HEK293 (cell line): ENCODE measurements at regions not wholly inside any gene's neighbourhood (a gene's known extent, or its start where the extent isn't known, plus 50 kb on each side); places are given as distances from the start of the nearest gene placed in this dataset.

Source experiments
- CTCF ChIA-PET: fragments of 350-600 bp; formaldehyde crosslinking; extraction: SDS; loops from one replicate; lab custom pipeline; 2021; ENCODE audit warnings: antibody characterized with exemption; lab: Yijun Ruan, JAX
- POLR2A ChIA-PET: fragments of 300-600 bp; formaldehyde crosslinking; extraction: SDS; loops from one replicate; lab custom pipeline; 2020; ENCODE audit warnings: antibody characterized with exemption, inconsistent platforms; lab: Yijun Ruan, JAX
- H3K27ac ChIP-seq: fragments of 200-500 bp; sonication (Bioruptor generic); 2 replicates; pipeline ENCODE4 v1.5.1; 2014; ENCODE audit warnings: low read depth, low read length, control low read depth, inconsistent platforms; ENCODE audit errors: extremely low read depth
- H3K36me3 ChIP-seq, 2 experiments: fragments of 200-500 bp in 1 of 2; sonication (Bioruptor generic) in 1 of 2; 1 replicate in 1 of 2; 2 replicates in 1 of 2; pipeline ENCODE4 v1.5.1; 2014 to 2017; ENCODE audit warnings: inconsistent platforms in 2 of 2, low read length in 2 of 2; ENCODE audit not compliant: control insufficient read depth in 2 of 2, insufficient read depth in 1 of 2
- H3K4me1 ChIP-seq: fragments of 200-500 bp; sonication (Bioruptor generic); 2 replicates; pipeline ENCODE4 v1.5.1; 2014; ENCODE audit warnings: mild to moderate bottlenecking, low read length, inconsistent platforms; ENCODE audit not compliant: control insufficient read depth, insufficient read depth
- H3K4me3 ChIP-seq: 2 replicates; pipeline ENCODE4 v1.5.1; 2011; ENCODE audit warnings: low read depth, mild to moderate bottlenecking, control low read depth, low read length, moderate library complexity
- H3K9me3 ChIP-seq: fragments of 200-500 bp; sonication (Bioruptor generic); 2 replicates; pipeline ENCODE4 v1.5.1; 2014; ENCODE audit warnings: low read depth, low read length, inconsistent platforms; ENCODE audit not compliant: control insufficient read depth, insufficient read depth
- YY2 ChIP-seq: fragments of 450-650 bp; formaldehyde crosslinking; IDR thresholded peaks from 2 replicates; pipeline ENCODE4 v1.5.1; 2016; ENCODE audit warnings: missing biosample characterization, missing genetic modification characterization
- ZBTB17 ChIP-seq: fragments of 450-650 bp; formaldehyde crosslinking; IDR thresholded peaks from 2 replicates; pipeline ENCODE4 v1.5.1; 2016; ENCODE audit warnings: missing biosample characterization, missing genetic modification characterization
- ZEB2 ChIP-seq: fragments of 450-650 bp; formaldehyde crosslinking; IDR thresholded peaks from 2 replicates; pipeline ENCODE4 v1.5.1; 2016; ENCODE audit warnings: missing biosample characterization, missing genetic modification characterization
- ZNF2 ChIP-seq: fragments of 450-650 bp; formaldehyde crosslinking; IDR thresholded peaks from 2 replicates; pipeline ENCODE4 v1.5.1; 2016; ENCODE audit warnings: missing biosample characterization, missing genetic modification characterization
- ZNF214 ChIP-seq: fragments of 450-650 bp; formaldehyde crosslinking; IDR thresholded peaks from 2 replicates; pipeline ENCODE4 v1.5.1; 2017; ENCODE audit warnings: missing biosample characterization, mild to moderate bottlenecking, missing genetic modification characterization, borderline replicate concordance
- ZNF341 ChIP-seq: fragments of 450-650 bp; formaldehyde crosslinking; IDR thresholded peaks from 2 replicates; pipeline ENCODE4; 2016; ENCODE audit warnings: low read depth, missing biosample characterization, missing genetic modification characterization
- ZNF394 ChIP-seq: fragments of 450-650 bp; formaldehyde crosslinking; IDR thresholded peaks from 2 replicates; pipeline ENCODE4 v1.5.1; 2016; ENCODE audit warnings: missing biosample characterization, missing genetic modification characterization, mild to moderate bottlenecking, moderate library complexity, borderline replicate concordance
- ZNF404 ChIP-seq: fragments of 450-650 bp; formaldehyde crosslinking; IDR thresholded peaks from 2 replicates; pipeline ENCODE4 v1.5.1; 2017; ENCODE audit warnings: missing biosample characterization, missing genetic modification characterization
- ZNF501 ChIP-seq: fragments of 450-650 bp; formaldehyde crosslinking; IDR thresholded peaks from 2 replicates; pipeline ENCODE4 v1.5.1; 2016; ENCODE audit warnings: missing biosample characterization, missing genetic modification characterization
- ZNF561 ChIP-seq: fragments of 450-650 bp; IDR thresholded peaks from 2 replicates; pipeline ENCODE4 v1.5.1; 2018; ENCODE audit warnings: missing biosample characterization, missing genetic modification characterization, borderline replicate concordance
- ZNF596 ChIP-seq: fragments of 450-650 bp; IDR thresholded peaks from 2 replicates; pipeline ENCODE4 v1.5.0; 2018; ENCODE audit warnings: missing biosample characterization, mild to moderate bottlenecking, missing genetic modification characterization, moderate library complexity
- ZNF654 ChIP-seq: fragments of 450-650 bp; formaldehyde crosslinking; IDR thresholded peaks from 2 replicates; pipeline ENCODE4 v1.5.1; 2016; ENCODE audit warnings: low read depth, missing biosample characterization, missing genetic modification characterization
- ZNF677 ChIP-seq: fragments of 450-650 bp; IDR thresholded peaks from 2 replicates; pipeline ENCODE4 v1.5.0; 2018; ENCODE audit warnings: missing biosample characterization, mild to moderate bottlenecking, missing genetic modification characterization, moderate library complexity
- ZXDB ChIP-seq: fragments of 450-650 bp; formaldehyde crosslinking; IDR thresholded peaks from 2 replicates; pipeline ENCODE4 v1.5.1; 2016; ENCODE audit warnings: missing biosample characterization, missing genetic modification characterization
- TF ChIP-seq, protein P1 (sequence below): fragments of 450-650 bp; formaldehyde crosslinking; conservative IDR thresholded peaks from 2 replicates; pipeline ENCODE4 v1.5.1; 2016; ENCODE audit warnings: low read depth, missing biosample characterization, missing genetic modification characterization
- TF ChIP-seq, protein P2 (sequence below): fragments of 450-650 bp; formaldehyde crosslinking; IDR thresholded peaks from 2 replicates; pipeline ENCODE4 v1.5.1; 2016; ENCODE audit warnings: missing biosample characterization, missing genetic modification characterization
- TF ChIP-seq, protein P3 (sequence below): fragments of 450-650 bp; formaldehyde crosslinking; IDR thresholded peaks from 2 replicates; pipeline ENCODE4 v1.5.1; 2016; ENCODE audit warnings: missing biosample characterization, missing genetic modification characterization

DNA sequence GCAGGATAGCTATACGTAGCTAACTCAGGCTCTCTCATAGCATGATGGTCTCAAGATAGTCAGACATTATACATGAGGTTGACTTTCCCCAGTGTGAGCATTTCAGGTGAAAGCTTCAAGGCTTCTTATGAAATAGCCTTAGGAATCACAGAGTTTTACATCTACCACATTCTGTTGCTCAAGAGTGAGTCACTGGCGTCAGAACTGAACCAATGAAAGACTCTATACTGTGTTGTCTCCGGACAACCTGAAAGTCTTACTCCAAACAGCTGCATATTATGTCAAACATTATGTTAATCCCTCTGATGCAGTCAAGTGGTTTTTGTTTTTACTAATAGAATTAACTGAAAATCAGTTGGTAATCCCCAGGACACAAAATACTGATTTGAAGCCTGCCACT, 79.8 kb upstream of the TRDN start:
- ChIA-PET POLR2A (no interaction called here), CTCF (interaction anchor here (0.6 to 2.5 kb wide), 22 partner anchors 11 to 1079 kb away, joined by 3 to 51 read pairs (median 6); no protein-coding TSS in a partner anchor)
- no peak for TF ChIP-seq ZNF596 (tag by site-specific recombination)
- Histone ChIP-seq H3K4me1 (no peaks in the 10 kb centered on the region), H3K36me3 (no peaks in the 10 kb centered on the region), H3K4me3 (no peak overlapping the region), H3K9me3 (no peaks in the 10 kb centered on the region), H3K27ac (no peak overlapping the region)

DNA sequence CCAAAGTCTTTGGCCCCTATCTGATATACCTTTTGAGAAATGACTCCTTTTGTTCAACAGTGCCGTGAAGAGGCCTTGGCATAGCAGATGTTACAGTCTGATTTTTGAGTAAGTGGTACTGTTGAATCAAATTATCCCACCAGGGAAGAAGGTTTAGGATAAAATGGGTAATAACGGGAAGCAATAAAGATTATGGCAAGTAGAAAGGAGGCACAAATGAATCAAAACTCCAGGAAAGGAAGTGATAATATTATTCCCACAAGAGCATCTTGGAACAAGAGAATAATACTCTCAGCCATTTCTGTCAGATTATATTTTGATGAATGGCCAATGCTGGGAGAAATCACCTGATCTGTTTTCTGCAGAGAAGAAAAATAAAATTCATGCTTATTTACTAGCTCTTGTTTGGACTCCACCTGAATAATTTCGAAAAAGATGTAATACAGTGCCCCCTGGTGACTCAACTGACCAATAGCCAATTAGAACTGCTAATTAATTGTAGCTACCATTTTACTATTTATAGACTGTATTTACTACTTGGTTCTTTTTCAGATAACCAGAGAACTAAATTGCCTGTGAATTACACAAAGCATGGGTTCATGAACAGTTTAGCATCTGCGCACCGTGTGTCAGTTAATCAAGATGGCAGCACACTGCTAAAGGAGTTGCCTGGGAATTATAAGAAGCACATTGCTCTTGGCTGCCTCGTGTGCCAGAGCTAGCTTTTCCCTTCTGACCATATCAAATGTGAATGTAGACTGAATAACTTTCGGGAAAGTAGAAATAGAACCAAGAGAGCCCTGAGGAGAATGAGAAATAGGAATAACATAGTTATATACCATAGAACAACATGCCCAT, 78.5 kb upstream of the TRDN start:
- POLR2A ChIA-PET: no interaction called here
- TF ChIP-seq ZNF501 (tag by site-specific recombination) (no peak), ZNF654 (peak; percentile 73), ZNF404 (tag by site-specific recombination) (no peak)
- no peaks in the 10 kb centered on the region for H3K36me3 ChIP-seq
- H3K4me3 ChIP-seq: no peak overlapping the region
- no peaks in the 10 kb centered on the region for H3K9me3 ChIP-seq
- H3K27ac ChIP-seq: no peak overlapping the region
- CTCF ChIA-PET: interaction anchor here (0.5 to 2.5 kb wide), 62 partner anchors 8 to 1140 kb away, joined by 3 to 51 read pairs (median 4); no protein-coding TSS in a partner anchor
- no peaks in the 10 kb centered on the region for H3K4me1 ChIP-seq

DNA sequence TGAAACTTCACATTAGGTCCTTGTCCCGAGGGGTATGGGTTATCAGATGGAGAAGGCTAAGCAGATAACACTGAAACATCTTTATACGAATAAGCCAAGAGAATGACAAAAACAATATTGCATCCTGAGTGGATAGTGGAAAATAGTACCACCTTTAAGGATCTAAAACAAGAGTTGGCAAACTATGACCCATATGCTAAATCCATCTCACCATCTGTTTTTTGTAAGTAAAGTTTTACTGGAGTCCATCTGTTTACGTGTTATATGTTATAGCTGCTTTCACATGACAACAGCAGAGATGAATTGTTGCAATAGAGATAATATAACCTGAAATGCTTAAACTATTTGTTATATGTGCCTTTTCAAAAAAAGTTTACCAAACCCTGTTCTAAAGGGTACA, 76.1 kb upstream of the TRDN start:
- no peak for TF ChIP-seq ZNF677
- TF ChIP-seq ZNF561 (tag by site-specific recombination): no peak
- TF ChIP-seq, protein P1, sequence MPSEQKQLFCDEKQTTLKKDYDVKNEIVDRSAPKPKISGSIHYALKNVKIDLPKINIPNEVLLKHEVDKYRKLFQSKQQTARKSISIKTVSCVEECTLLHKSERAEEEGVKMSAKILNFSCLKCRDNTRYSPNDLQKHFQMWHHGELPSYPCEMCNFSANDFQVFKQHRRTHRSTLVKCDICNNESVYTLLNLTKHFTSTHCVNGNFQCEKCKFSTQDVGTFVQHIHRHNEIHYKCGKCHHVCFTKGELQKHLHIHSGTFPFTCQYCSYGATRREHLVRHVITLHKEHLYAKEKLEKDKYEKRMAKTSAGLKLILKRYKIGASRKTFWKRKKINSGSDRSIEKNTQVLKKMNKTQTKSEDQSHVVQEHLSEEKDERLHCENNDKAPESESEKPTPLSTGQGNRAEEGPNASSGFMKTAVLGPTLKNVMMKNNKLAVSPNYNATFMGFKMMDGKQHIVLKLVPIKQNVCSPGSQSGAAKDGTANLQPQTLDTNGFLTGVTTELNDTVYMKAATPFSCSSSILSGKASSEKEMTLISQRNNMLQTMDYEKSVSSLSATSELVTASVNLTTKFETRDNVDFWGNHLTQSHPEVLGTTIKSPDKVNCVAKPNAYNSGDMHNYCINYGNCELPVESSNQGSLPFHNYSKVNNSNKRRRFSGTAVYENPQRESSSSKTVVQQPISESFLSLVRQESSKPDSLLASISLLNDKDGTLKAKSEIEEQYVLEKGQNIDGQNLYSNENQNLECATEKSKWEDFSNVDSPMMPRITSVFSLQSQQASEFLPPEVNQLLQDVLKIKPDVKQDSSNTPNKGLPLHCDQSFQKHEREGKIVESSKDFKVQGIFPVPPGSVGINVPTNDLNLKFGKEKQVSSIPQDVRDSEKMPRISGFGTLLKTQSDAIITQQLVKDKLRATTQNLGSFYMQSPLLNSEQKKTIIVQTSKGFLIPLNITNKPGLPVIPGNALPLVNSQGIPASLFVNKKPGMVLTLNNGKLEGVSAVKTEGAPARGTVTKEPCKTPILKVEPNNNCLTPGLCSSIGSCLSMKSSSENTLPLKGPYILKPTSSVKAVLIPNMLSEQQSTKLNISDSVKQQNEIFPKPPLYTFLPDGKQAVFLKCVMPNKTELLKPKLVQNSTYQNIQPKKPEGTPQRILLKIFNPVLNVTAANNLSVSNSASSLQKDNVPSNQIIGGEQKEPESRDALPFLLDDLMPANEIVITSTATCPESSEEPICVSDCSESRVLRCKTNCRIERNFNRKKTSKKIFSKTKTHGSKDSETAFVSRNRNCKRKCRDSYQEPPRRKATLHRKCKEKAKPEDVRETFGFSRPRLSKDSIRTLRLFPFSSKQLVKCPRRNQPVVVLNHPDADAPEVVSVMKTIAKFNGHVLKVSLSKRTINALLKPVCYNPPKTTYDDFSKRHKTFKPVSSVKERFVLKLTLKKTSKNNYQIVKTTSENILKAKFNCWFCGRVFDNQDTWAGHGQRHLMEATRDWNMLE (tag by site-specific recombination): no peak
- no peak for TF ChIP-seq ZNF394 (tag by site-specific recombination)
- TF ChIP-seq ZNF2 (tag by site-specific recombination): no peak
- no peak for TF ChIP-seq ZNF341 (tag by site-specific recombination)
- TF ChIP-seq YY2 (tag by site-specific recombination): no peak
- H3K36me3 ChIP-seq: no peaks in the 10 kb centered on the region
- no peaks in the 10 kb centered on the region for H3K4me1 ChIP-seq
- H3K4me3 ChIP-seq: no peak overlapping the region
- ChIA-PET POLR2A (no interaction called here), CTCF (interaction anchor here (1.1 to 1.8 kb wide), 2 partner anchors 9 to 319 kb away, joined by 3 to 8 read pairs; no protein-coding TSS in a partner anchor)
- no peaks in the 10 kb centered on the region for H3K9me3 ChIP-seq
- no peak overlapping the region for H3K27ac ChIP-seq

DNA sequence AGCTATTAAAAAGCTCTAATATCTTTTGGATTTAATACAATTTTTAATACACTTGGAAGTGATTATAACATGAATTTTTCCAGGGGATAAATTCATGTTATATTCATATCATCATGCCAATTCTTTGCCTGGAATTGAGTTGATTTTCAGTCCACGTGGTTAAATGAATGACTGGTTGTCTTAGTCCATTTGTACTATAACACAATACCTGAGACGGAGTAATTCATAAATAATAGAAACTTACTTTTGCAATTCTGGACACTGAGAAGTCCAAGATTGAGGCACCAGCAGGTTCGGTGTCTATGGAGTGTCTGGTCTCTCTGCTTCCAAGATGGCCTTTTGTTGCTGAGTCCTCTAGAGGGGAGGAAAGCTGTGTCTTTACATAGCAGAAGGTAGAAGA, 66.2 kb upstream of the TRDN start:
- CTCF ChIA-PET: interaction anchor here (1.9 kb wide), 1 partner anchor 12 kb away, joined by 9 read pairs; no protein-coding TSS in a partner anchor
- POLR2A ChIA-PET: no interaction called here
- H3K4me3 ChIP-seq: no peak overlapping the region
- H3K4me1 ChIP-seq: no peaks in the 10 kb centered on the region
- no peaks in the 10 kb centered on the region for H3K9me3 ChIP-seq
- no peaks in the 10 kb centered on the region for H3K36me3 ChIP-seq
- H3K27ac ChIP-seq: no peak overlapping the region
- TF ChIP-seq ZNF214 (tag by site-specific recombination): no peak
- TF ChIP-seq ZEB2 (tag by site-specific recombination): no peak
- TF ChIP-seq, protein P2, sequence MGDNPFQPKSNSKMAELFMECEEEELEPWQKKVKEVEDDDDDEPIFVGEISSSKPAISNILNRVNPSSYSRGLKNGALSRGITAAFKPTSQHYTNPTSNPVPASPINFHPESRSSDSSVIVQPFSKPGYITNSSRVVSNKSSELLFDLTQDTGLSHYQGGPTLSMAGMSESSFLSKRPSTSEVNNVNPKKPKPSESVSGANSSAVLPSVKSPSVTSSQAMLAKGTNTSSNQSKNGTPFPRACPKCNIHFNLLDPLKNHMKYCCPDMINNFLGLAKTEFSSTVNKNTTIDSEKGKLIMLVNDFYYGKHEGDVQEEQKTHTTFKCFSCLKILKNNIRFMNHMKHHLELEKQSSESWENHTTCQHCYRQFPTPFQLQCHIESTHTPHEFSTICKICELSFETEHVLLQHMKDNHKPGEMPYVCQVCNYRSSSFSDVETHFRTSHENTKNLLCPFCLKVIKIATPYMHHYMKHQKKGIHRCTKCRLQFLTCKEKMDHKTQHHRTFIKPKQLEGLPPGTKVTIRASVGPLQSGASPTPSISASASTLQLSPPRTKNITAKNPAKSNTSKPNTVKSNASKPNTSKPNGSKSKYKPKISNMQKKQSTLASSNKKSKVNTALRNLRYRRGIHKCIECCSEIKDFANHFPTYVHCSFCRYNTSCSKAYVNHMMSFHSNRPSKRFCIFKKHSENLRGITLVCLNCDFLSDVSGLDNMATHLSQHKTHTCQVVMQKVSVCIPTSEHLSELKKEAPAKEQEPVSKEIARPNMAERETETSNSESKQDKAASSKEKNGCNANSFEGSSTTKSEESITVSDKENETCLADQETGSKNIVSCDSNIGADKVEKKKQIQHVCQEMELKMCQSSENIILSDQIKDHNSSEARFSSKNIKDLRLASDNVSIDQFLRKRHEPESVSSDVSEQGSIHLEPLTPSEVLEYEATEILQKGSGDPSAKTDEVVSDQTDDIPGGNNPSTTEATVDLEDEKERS (tag by site-specific recombination): no peak
- TF ChIP-seq, protein P3, sequence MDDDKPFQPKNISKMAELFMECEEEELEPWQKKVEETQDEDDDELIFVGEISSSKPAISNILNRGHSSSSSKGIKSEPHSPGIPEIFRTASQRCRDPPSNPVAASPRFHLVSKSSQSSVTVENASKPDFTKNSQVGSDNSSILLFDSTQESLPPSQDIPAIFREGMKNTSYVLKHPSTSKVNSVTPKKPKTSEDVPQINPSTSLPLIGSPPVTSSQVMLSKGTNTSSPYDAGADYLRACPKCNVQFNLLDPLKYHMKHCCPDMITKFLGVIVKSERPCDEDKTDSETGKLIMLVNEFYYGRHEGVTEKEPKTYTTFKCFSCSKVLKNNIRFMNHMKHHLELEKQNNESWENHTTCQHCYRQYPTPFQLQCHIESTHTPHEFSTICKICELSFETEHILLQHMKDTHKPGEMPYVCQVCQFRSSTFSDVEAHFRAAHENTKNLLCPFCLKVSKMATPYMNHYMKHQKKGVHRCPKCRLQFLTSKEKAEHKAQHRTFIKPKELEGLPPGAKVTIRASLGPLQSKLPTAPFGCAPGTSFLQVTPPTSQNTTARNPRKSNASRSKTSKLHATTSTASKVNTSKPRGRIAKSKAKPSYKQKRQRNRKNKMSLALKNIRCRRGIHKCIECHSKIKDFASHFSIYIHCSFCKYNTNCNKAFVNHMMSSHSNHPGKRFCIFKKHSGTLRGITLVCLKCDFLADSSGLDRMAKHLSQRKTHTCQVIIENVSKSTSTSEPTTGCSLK (tag by site-specific recombination): no peak
- no peak for TF ChIP-seq ZBTB17 (tag by site-specific recombination)
- no peak for TF ChIP-seq ZXDB (tag by site-specific recombination)
